RWPE2 (cell line): ENCODE measurements at regions not wholly inside any gene's neighbourhood (a gene's known extent, or its start where the extent isn't known, plus 50 kb on each side); places are given as distances from the start of the nearest gene placed in this dataset.

Experiments
- ATAC-seq: fragments of 200-7000 bp; cut with Tn5 transposase; 3 replicates; pipeline ENCODE4 v1.9.1; 2021; ENCODE audit warnings: low read depth
- DNase-seq: peaks from one replicate; pipeline ENCODE4 v3.0.0-alpha.2; 2020; ENCODE audit warnings: low spot score
- H3K27ac ChIP-seq: fragments of 450-650 bp; 2 replicates; pipeline ENCODE4 v1.5.1; 2017; ENCODE audit warnings: mild to moderate bottlenecking; ENCODE audit not compliant: poor library complexity, severe bottlenecking
- H3K27me3 ChIP-seq: fragments of 250-450 bp; sonication (Bioruptor Pico); 2 replicates; pipeline ENCODE4 v1.5.1; 2021; ENCODE audit warnings: mild to moderate bottlenecking, moderate library complexity; ENCODE audit not compliant: insufficient read depth, poor library complexity, severe bottlenecking
- H3K36me3 ChIP-seq: fragments of 250-450 bp; sonication (Bioruptor Pico); 2 replicates; pipeline ENCODE4 v1.5.1; 2020; ENCODE audit warnings: low read depth, mild to moderate bottlenecking, moderate library complexity
- H3K4me1 ChIP-seq: fragments of 250-450 bp; sonication (Bioruptor Pico); 2 replicates; pipeline ENCODE4 v1.5.1; 2021; ENCODE audit warnings: mild to moderate bottlenecking, moderate library complexity; ENCODE audit not compliant: insufficient read depth, poor library complexity, severe bottlenecking
- H3K4me3 ChIP-seq: fragments of 250-450 bp; sonication (Bioruptor Pico); 2 replicates; pipeline ENCODE4 v1.5.1; 2021; ENCODE audit warnings: mild to moderate bottlenecking, moderate library complexity; ENCODE audit not compliant: severe bottlenecking
- H3K9me3 ChIP-seq: fragments of 250-450 bp; sonication (Bioruptor Pico); 2 replicates; pipeline ENCODE4 v1.5.1; 2021; ENCODE audit warnings: mild to moderate bottlenecking, moderate library complexity; ENCODE audit not compliant: severe bottlenecking
- TF ChIP-seq, protein P1 (sequence below): fragments of 450-650 bp; IDR thresholded peaks from one replicate; pipeline ENCODE4 v1.5.1; 2017; ENCODE audit warnings: mild to moderate bottlenecking, moderate library complexity; ENCODE audit not compliant: poor library complexity, severe bottlenecking

DNA sequence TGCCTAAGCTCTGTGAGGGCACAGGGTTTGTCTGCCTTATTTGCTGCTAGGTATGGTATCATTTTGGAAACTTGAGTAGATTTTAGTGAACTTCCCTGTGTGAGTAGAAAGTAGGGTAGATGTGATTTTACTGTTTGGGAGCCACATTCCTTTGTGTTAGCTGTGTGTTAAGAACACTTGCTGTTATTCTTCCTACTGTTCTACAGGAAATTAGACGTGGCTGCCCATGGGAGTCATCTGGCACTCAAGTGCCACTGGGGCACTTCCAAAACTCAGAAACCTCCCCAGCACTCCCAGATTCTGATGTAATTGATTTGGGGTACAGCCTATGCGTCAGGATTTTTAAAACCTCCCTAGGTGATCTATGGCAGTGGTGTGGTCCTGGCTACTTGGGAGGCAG, 369.9 kb upstream of the C2CD4B start:
- no peak for DNase-seq
- Histone ChIP-seq H3K27me3 (no peaks in the 10 kb centered on the region), H3K4me3 (no peak overlapping the region), H3K9me3 (no peaks in the 10 kb centered on the region), H3K27ac (no peak overlapping the region), H3K36me3 (no peaks in the 10 kb centered on the region), H3K4me1 (no peaks in the 10 kb centered on the region)
- TF ChIP-seq, protein P1, sequence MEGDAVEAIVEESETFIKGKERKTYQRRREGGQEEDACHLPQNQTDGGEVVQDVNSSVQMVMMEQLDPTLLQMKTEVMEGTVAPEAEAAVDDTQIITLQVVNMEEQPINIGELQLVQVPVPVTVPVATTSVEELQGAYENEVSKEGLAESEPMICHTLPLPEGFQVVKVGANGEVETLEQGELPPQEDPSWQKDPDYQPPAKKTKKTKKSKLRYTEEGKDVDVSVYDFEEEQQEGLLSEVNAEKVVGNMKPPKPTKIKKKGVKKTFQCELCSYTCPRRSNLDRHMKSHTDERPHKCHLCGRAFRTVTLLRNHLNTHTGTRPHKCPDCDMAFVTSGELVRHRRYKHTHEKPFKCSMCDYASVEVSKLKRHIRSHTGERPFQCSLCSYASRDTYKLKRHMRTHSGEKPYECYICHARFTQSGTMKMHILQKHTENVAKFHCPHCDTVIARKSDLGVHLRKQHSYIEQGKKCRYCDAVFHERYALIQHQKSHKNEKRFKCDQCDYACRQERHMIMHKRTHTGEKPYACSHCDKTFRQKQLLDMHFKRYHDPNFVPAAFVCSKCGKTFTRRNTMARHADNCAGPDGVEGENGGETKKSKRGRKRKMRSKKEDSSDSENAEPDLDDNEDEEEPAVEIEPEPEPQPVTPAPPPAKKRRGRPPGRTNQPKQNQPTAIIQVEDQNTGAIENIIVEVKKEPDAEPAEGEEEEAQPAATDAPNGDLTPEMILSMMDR, result no peak
- no peak for ATAC-seq

DNA sequence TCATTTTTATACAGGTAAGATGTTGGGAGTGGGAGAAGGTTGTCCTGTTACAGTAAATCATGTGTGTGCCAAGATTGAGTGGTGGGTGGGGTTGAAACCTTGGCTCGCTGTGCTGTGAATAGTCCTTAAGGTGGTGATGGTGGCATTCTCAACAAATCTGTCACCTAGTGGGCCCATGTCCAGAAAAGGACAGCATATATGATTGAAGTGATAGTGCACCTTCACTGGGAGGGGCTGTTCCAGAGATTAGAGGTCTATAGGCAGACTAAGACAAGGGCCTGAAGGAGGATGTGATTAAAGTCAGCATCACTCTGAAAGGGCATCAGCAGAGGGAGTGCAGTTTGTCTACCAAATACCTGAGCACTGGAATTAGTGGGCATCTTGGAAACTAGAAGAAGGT, 374.2 kb upstream of the C2CD4B start:
- H3K27me3 ChIP-seq, result no peaks in the 10 kb centered on the region
- no peak overlapping the region for H3K4me3 ChIP-seq
- no peaks in the 10 kb centered on the region for H3K9me3 ChIP-seq
- H3K27ac ChIP-seq, result no peak overlapping the region
- DNase-seq (no peak), ATAC-seq (no peak)
- H3K4me1 ChIP-seq, result no peaks in the 10 kb centered on the region
- no peaks in the 10 kb centered on the region for H3K36me3 ChIP-seq
- TF ChIP-seq, protein P1, result no peak

- Histone ChIP-seq H3K27me3 (no peaks in the 10 kb centered on the region), H3K9me3 (no peaks in the 10 kb centered on the region), H3K36me3 (no peaks in the 10 kb centered on the region), H3K4me3 (no peak overlapping the region), H3K27ac (no peak overlapping the region), H3K4me1 (peaks cover 3% of the 10 kb centered on the region)
- DNase-seq, result no peak
- ATAC-seq, result no peak
- TF ChIP-seq, protein P1, result no peak
These were observed 376.2 kb upstream of the C2CD4B start for GRCh38 chr15:62541250-62541649.

GRCh38 chr15:62541846-62542245, 376.8 kb upstream of the C2CD4B start:
- DNase-seq, result no peak
- Histone ChIP-seq H3K27ac (no peak overlapping the region), H3K36me3 (no peaks in the 10 kb centered on the region), H3K27me3 (no peaks in the 10 kb centered on the region), H3K9me3 (no peaks in the 10 kb centered on the region), H3K4me1 (peaks cover 3% of the 10 kb centered on the region), H3K4me3 (no peak overlapping the region)
- no peak for ATAC-seq
- TF ChIP-seq, protein P1, result no peak

DNA sequence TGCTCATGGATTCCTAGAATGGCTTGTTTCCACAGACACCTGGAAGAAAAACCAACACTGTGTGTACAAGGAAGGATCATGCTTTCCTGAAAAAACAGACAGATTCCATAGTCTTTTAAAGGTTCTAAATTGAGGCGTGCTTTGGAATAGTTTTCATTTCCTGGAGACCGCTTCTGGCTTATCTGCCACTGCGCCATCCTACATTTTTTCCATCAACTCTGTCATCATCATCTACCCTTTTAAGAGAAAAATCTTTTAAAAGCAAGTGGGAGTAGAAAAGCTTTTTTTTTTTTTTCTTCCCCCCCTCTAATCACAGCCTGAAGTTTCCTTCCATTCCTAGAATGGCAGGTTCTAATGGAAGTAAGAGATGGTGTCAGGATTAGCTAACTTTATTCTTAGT, 379.4 kb upstream of the C2CD4B start:
- no peak for ATAC-seq
- Histone ChIP-seq H3K27me3 (no peaks in the 10 kb centered on the region), H3K36me3 (no peaks in the 10 kb centered on the region), H3K4me3 (no peak overlapping the region), H3K4me1 (peaks cover 3% of the 10 kb centered on the region), H3K27ac (no peak overlapping the region), H3K9me3 (no peaks in the 10 kb centered on the region)
- TF ChIP-seq, protein P1, result no peak
- no peak for DNase-seq
